Keratinocyte (primary cell): ENCODE measurements at regions not wholly inside any gene's neighbourhood (a gene's known extent, or its start where the extent isn't known, plus 50 kb on each side); places are given as distances from the start of the nearest gene placed in this dataset.

ENCODE experiments used
- DNase-seq: peaks from one replicate; pipeline ENCODE4 v3.0.0-alpha.2; 2011; ENCODE audit warnings: low read depth, missing footprints, low spot score
- FAIRE-seq: peaks from 2 replicates; lab custom pipeline; 2011; peaks lifted over from hg19 to GRCh38; lab: Jason Lieb, UNC
- H2AFZ ChIP-seq: 2 replicates; pipeline ENCODE4 v1.6.0; 2012; ENCODE audit warnings: low read length, control low read depth, inconsistent platforms; ENCODE audit not compliant: control insufficient read depth
- H3K27ac ChIP-seq: 2 replicates; pipeline ENCODE4 v1.5.1; 2011; ENCODE audit warnings: low read length; ENCODE audit not compliant: control insufficient read depth, insufficient read depth
- H3K27me3 ChIP-seq: 3 replicates; pipeline ENCODE4 v1.6.0; 2011; ENCODE audit warnings: low read length; ENCODE audit not compliant: control insufficient read depth, insufficient read depth; ENCODE audit errors: extremely low read depth
- H3K36me3 ChIP-seq, 2 experiments: 2 replicates in 1 of 2; 3 replicates in 1 of 2; pipeline ENCODE4 v1.5.1; 2011; ENCODE audit warnings: low read length in 2 of 2, mild to moderate bottlenecking in 1 of 2; ENCODE audit not compliant: control insufficient read depth in 2 of 2, insufficient read depth in 2 of 2; ENCODE audit errors: extremely low read depth in 1 of 2
- H3K4me1 ChIP-seq: 3 replicates; pipeline ENCODE4 v1.5.1; 2011; ENCODE audit warnings: low read length; ENCODE audit not compliant: control insufficient read depth, insufficient read depth; ENCODE audit errors: extremely low read depth
- H3K4me2 ChIP-seq: 3 replicates; pipeline ENCODE4 v1.6.0; 2011; ENCODE audit warnings: low read depth, low read length; ENCODE audit not compliant: control insufficient read depth, insufficient read depth; ENCODE audit errors: extremely low read depth
- H3K4me3 ChIP-seq, 3 experiments: fragments of 200-600 bp in 1 of 3; sonication (generic) in 1 of 3; 2 replicates in 2 of 3; 3 replicates in 1 of 3; pipeline ENCODE4 v1.5.1; 2011 to 2016; ENCODE audit warnings: low read length in 3 of 3, mild to moderate bottlenecking in 3 of 3, control low read depth in 2 of 3, inconsistent platforms in 1 of 3, low read depth in 1 of 3, mixed read lengths in 1 of 3, mixed run types in 1 of 3, moderate library complexity in 1 of 3; ENCODE audit not compliant: control insufficient read depth in 2 of 3, insufficient read depth in 2 of 3; ENCODE audit errors: extremely low read depth in 1 of 3
- H3K79me2 ChIP-seq: 2 replicates; pipeline ENCODE4 v1.6.0; 2012; ENCODE audit warnings: low read length; ENCODE audit not compliant: control insufficient read depth, insufficient read depth
- H3K9ac ChIP-seq: 3 replicates; pipeline ENCODE4 v1.6.0; 2011; ENCODE audit warnings: low read length; ENCODE audit not compliant: control insufficient read depth, insufficient read depth; ENCODE audit errors: extremely low read depth
- H3K9me1 ChIP-seq: 3 replicates; pipeline ENCODE4 v1.6.0; 2011; ENCODE audit warnings: low read length; ENCODE audit not compliant: control insufficient read depth, insufficient read depth; ENCODE audit errors: extremely low read depth
- H3K9me3 ChIP-seq: 2 replicates; pipeline ENCODE4 v1.5.1; 2012; ENCODE audit warnings: low read depth, low read length; ENCODE audit not compliant: control insufficient read depth
- H4K20me1 ChIP-seq: 3 replicates; pipeline ENCODE4 v1.6.0; 2011; ENCODE audit warnings: low read length; ENCODE audit not compliant: control insufficient read depth, insufficient read depth; ENCODE audit errors: extremely low read depth
- EZH2 ChIP-seq: IDR thresholded peaks from one replicate; pipeline ENCODE4 v1.6.1; 2012; ENCODE audit warnings: inconsistent platforms, mild to moderate bottlenecking, low read length, moderate library complexity
- dilution Hi-C: fragments of 300-500 bp; cut with MboI; formaldehyde crosslinking; loops from one replicate; pipeline ENCODE4 v1.7.0; 2020; ENCODE audit warnings: low sequenced_read_pairs; ENCODE audit not compliant: extremely low pct_ligation_motif_present
- TF ChIP-seq, protein P1 (sequence below), 3 experiments: IDR thresholded peaks in 1 of 3; conservative IDR thresholded peaks in 1 of 3; optimal IDR thresholded peaks in 1 of 3; 2 replicates in 2 of 3; 3 replicates in 1 of 3; pipeline versions ENCODE3 to v1.5.1; 2011; ENCODE audit warnings: low read length in 3 of 3, mild to moderate bottlenecking in 3 of 3, moderate library complexity in 2 of 3, control low read depth in 1 of 3, inconsistent platforms in 1 of 3; ENCODE audit not compliant: insufficient read depth in 2 of 3; ENCODE audit errors: extremely low read depth in 1 of 3

DNA sequence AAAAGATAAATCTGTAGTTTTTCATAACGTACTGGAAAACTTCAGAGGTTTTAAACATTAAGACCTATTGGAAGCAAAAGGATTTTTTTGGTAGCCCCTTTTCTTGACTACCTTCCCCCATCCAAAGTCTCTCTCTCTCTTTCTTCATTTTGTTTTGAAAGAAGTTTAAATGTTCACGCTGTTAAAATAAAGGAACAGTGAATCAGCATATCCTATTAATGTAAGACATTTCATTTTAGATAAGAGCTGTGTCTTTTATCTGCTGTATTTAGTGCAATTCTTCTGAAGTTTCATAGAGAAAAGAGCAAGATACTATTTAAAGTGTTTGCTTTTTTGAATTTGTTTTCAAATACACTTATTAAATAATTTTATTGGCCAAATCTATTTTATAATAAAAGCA lies 205.5 kb upstream of the POU3F3 start:
- dilution Hi-C loops = no loop called here
- FAIRE-seq = no peak
- Histone ChIP-seq H3K9me3 (no peaks in the 10 kb centered on the region), H2AFZ (no peak overlapping the region), H3K27ac (no peak overlapping the region), H3K36me3 (no peaks in the 10 kb centered on the region), H3K4me1 (no peaks in the 10 kb centered on the region), H3K27me3 (no peaks in the 10 kb centered on the region), H3K4me2 (no peak overlapping the region), H3K9ac (no peak overlapping the region), H3K79me2 (no peaks in the 10 kb centered on the region), H3K4me3 (no peak overlapping the region), H3K9me1 (no peaks in the 10 kb centered on the region), H4K20me1 (no peaks in the 10 kb centered on the region)
- DNase-seq = no peak
- TF ChIP-seq, protein P1, sequence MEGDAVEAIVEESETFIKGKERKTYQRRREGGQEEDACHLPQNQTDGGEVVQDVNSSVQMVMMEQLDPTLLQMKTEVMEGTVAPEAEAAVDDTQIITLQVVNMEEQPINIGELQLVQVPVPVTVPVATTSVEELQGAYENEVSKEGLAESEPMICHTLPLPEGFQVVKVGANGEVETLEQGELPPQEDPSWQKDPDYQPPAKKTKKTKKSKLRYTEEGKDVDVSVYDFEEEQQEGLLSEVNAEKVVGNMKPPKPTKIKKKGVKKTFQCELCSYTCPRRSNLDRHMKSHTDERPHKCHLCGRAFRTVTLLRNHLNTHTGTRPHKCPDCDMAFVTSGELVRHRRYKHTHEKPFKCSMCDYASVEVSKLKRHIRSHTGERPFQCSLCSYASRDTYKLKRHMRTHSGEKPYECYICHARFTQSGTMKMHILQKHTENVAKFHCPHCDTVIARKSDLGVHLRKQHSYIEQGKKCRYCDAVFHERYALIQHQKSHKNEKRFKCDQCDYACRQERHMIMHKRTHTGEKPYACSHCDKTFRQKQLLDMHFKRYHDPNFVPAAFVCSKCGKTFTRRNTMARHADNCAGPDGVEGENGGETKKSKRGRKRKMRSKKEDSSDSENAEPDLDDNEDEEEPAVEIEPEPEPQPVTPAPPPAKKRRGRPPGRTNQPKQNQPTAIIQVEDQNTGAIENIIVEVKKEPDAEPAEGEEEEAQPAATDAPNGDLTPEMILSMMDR (optimal IDR thresholded peaks at IDR 0.05 in 1 of 3, IDR thresholded peaks at IDR 0.05 in 1 of 3, conservative IDR thresholded peaks at IDR 0.05 in 1 of 3; ENCODE audit: extremely low read depth in 1 of 3, insufficient read depth in 2 of 3, low read length in 3 of 3) = no peak
- no peak for TF ChIP-seq EZH2

DNA sequence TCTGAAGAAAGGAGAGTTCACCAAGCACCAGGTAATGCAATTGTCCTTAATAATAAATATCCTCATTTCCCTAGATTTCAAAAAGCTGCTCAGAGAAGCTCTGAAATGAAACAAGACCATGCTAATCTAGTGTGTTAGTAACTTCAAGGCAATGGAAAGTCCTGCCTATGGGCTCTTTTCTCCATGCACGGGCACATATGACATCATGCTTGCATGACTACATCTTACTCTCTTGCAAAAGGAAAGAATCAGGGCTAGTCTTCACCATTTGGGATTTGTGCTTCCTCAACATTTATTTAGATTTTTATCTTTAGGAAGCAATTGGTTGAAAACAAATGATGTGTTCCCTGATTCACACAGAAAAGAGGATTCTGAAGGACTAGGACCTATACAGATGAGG lies 204.0 kb upstream of the POU3F3 start:
- no peaks in the 10 kb centered on the region for H3K79me2 ChIP-seq
- no peaks in the 10 kb centered on the region for H3K9me3 ChIP-seq
- no peak overlapping the region for H3K9ac ChIP-seq
- TF ChIP-seq, protein P1 (optimal IDR thresholded peaks at IDR 0.05 in 1 of 3, IDR thresholded peaks at IDR 0.05 in 1 of 3, conservative IDR thresholded peaks at IDR 0.05 in 1 of 3; ENCODE audit: extremely low read depth in 1 of 3, insufficient read depth in 2 of 3, low read length in 3 of 3) = no peak
- TF ChIP-seq EZH2 = no peak
- no peak overlapping the region for H2AFZ ChIP-seq
- dilution Hi-C loops = no loop called here
- no peaks in the 10 kb centered on the region for H3K4me1 ChIP-seq
- DNase-seq (no peak), FAIRE-seq (no peak)
- H3K36me3 ChIP-seq = no peaks in the 10 kb centered on the region
- no peaks in the 10 kb centered on the region for H3K27me3 ChIP-seq
- H3K9me1 ChIP-seq = no peaks in the 10 kb centered on the region
- H3K27ac ChIP-seq = no peak overlapping the region
- no peak overlapping the region for H3K4me2 ChIP-seq
- no peak overlapping the region for H3K4me3 ChIP-seq
- no peaks in the 10 kb centered on the region for H4K20me1 ChIP-seq
